PC-3 (cell line): ENCODE measurements at regions not wholly inside any gene's neighbourhood (a gene's known extent, or its start where the extent isn't known, plus 50 kb on each side); places are given as distances from the start of the nearest gene placed in this dataset.

Experiments used
- CTCF ChIP-seq: fragments of 300-600 bp; sonication (generic); conservative IDR thresholded peaks from 2 replicates; pipeline ENCODE4 v1.5.1; 2017; ENCODE audit warnings: antibody characterized with exemption, low read depth, mild to moderate bottlenecking, low read length
- EZH2 ChIP-seq: fragments of 300-600 bp; sonication (generic); IDR thresholded peaks from one replicate; pipeline ENCODE4 v1.6.1; 2017; ENCODE audit warnings: antibody characterized with exemption, mild to moderate bottlenecking, low read length; ENCODE audit not compliant: unreplicated experiment

- TF ChIP-seq CTCF = no peak
- TF ChIP-seq EZH2 = no peak
Observed at GRCh38 chrX:1763294-1763693, 148.4 kb downstream of the ASMT start.
